Activated naive CD4-positive, alpha-beta T cell treated with anti-CD3 and anti-CD28 coated beads, Interleukin-2, amount 50 U/mL, for 16 hours (primary cell): ENCODE measurements at regions not wholly inside any gene's neighbourhood (a gene's known extent, or its start where the extent isn't known, plus 50 kb on each side); places are given as distances from the start of the nearest gene placed in this dataset.
"Not testable (repeated sequence)": the region's sequence is repeated elsewhere in the genome, so short reads cannot be mapped to it uniquely, and the experiment has no call there.

ENCODE experiments used
- DNase-seq: peaks from one replicate; pipeline ENCODE4 v3.0.0-alpha.2; 2020

DNA sequence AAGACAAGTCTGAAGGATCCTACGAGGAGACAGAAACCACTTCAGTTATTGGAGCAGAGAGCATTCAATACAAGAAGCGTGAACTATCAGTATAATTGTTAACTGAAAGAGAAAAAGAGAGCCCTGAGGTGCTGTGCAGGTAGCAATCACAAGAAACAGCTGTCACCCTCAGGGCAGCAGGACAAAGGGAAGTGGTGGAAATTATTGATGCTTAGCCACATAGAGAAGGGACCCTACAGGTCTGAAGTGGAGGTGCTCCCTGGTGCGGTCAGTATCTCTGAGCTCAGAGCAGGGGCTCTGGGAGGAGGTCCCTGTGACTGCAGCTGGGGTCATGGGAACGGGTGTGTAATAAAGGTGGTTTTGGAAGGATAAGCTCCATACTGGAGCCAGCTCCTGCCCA, 97.8 kb upstream of the KLF6 start:
- DNase-seq = no peak

- DNase-seq = no peak
These were observed 96.6 kb upstream of the KLF6 start for GRCh38 chr10:3881622-3882021.

DNA sequence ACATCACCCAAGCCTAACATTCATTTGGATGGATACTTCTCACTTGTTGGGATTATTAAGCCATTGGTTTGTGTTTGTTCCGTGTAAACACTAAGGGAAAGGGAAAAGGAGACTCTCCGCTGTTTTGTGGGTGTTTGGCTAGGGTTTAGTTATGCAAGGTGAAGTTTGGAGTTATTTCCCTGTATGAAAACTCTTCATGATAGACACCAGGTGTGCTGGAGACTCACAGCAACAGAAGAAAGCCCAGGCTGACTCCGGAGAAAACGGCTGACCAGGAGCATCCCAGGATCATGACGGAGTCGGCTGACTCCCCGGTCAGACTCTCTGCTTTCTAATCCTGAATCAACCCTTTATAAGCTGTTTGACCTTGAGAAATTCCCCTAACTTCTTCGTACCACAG, 94.1 kb upstream of the KLF6 start:
- no peak for DNase-seq

DNA sequence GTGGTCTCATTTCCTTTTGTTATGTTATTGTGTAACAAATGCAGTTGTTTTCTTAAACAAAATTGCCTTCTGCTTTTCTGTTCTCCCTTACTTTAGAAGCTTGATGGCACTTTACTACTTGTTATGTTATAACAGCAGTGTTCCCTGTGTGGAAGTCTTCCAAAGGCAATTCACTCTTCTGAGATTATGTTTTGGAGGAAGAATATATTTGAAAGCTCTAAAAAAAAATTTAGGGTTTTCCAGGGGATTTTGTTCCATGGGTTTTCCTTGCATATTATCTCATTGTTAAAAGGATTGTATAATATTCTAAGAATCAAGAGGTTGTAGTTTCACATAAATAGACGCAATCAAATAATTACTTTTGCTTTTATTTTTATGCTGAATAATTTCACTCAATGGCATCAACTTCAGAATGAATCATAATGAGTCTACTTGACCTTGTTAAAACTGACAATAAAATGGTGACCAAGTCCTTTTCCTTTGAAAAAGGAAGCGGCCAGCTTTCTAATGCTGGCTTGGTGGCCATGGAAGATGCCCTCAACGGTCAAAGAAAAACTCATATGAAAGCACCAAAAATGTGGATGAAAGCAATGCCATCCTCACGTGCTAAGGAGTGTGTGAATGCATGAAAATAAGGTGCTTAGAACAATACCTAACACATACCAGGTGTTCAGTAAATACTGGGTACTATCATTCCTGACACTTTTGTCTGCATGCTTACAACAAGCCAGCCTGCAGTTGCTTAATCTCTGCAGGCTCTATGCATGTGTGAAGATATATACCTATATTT, 92.4 kb upstream of the KLF6 start:
- DNase-seq = no peak

- DNase-seq = no peak
These were observed 91.4 kb upstream of the KLF6 start for GRCh38 chr10:3876350-3876962.

- DNase-seq = no peak
These were observed 90.8 kb upstream of the KLF6 start for GRCh38 chr10:3875842-3876235.

DNA sequence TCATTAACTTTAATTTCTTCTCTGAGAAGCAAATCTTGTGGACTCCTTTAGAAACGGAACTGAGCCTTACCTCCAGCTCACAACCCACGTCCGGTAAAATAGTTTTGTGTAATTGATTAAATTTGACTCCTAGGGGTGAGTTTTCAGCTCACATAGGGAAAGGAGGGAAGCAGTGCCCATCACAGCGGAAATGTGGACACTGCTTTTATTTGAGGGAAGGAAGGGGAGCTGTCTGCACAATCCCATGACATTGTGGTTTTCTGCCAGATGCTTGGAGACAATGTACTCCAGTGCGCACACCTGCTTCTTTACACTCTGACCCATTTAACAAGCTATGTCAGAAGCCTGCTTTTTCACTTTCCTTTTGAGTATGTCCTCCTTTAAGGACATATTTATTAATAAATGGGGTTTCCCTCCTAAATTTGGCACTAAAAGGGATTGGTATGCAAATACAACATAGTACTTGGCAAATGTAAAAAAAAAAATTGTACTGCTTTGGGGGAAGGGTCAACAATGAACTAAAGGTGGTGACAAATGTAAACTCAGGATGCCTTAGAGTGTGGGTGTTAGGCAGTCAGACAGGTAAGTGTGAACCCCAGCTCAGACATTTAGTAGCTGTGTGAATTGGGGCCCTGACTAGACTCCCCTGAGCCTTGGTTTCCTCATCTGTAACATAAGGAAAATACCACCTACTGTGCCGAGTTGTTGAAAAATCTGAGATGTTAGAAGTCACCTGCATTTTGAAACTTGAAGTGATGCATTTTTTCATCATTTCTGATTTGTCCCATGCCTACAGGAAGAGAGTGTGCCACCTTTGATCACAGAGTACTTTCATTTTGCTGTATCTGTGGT, 90.2 kb upstream of the KLF6 start:
- no peak for DNase-seq

- not testable (repeated sequence) for DNase-seq
These were observed 89.6 kb upstream of the KLF6 start for GRCh38 chr10:3874610-3874989.

- DNase-seq = no peak
These were observed 88.9 kb upstream of the KLF6 start for GRCh38 chr10:3873728-3874461.

DNA sequence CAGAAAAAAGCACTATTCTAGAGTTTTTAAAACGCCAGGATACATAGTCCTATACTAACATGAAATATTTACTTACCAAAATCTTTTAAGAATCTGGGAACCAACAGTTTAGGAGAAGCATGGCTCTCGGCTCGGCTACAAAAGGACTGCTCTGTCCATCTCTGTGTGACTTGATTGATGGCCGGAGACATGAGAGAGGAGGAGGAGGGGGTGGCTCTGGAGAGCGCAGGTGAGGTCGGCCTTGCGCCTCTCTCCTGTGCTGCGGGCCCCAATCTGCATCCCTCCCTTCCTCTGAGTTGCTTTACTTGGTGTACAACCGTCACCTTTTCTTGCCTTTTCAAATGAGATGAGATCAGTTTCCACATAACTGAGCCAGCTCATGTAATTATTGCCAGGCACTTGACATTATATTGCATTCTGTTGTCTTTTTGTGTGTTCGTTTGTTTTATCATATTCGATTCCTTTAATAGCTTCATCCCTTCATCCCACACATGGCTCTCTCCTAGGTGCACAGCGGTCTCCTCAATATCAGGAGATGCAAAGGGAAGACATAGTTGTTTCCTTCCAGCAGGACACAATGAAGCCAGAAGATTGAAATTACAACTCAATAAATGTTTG, 87.8 kb upstream of the KLF6 start:
- no peak for DNase-seq

GRCh38 chr10:3871424-3871996, 86.5 kb upstream of the KLF6 start:
- DNase-seq = no peak

- DNase-seq = no peak
These were observed 84.0 kb upstream of the KLF6 start for GRCh38 chr10:3869036-3869435.

GRCh38 chr10:3868271-3868664, 83.3 kb upstream of the KLF6 start:
- DNase-seq = no peak

GRCh38 chr10:3867454-3868270, 82.7 kb upstream of the KLF6 start:
- peak; percentile 42 for DNase-seq

GRCh38 chr10:3866332-3866731, 81.3 kb upstream of the KLF6 start:
- no peak for DNase-seq

- no peak for DNase-seq
These were observed 80.6 kb upstream of the KLF6 start for GRCh38 chr10:3865565-3865964.

- DNase-seq = no peak
These were observed 76.8 kb upstream of the KLF6 start for GRCh38 chr10:3861795-3862194.

DNA sequence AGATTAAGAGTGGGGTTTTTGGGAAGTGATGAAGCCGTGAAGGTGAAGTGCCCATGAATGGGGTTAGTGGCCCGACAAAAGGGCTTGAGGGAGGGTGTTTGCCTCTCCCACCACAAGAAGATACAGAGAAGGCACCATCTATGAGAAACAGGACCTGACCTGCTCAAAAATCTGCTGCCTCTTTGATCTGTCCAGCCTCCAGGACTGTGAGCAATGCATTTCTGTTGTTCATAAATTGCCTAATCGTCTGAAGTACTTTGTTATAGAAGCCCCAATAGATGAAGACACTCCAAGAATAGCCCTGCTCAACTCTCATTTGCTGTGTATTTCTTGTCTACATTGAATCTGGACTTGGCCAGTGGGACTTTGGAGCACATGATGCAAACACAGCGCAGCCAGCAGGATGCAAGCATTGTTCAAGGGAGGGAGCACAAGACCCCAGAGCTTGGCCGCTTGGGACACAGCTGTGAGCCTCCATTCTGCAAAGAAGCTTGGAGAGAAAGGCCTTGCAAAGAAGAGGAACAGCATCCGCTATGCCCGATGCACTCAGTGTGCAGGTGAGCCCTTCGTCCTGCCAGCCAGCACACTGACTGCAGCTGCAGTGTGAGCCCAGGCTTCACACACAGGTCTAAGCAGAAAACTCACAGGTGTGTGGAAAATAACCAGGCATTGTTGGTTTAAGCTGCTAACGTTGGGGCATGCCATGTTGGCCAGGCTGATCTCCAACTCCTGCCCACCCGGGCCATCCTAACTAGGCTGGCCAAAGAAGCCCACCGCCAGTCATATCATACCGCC, 73.2 kb upstream of the KLF6 start:
- no peak for DNase-seq

GRCh38 chr10:3857318-3857717, 72.3 kb upstream of the KLF6 start:
- DNase-seq = no peak

DNA sequence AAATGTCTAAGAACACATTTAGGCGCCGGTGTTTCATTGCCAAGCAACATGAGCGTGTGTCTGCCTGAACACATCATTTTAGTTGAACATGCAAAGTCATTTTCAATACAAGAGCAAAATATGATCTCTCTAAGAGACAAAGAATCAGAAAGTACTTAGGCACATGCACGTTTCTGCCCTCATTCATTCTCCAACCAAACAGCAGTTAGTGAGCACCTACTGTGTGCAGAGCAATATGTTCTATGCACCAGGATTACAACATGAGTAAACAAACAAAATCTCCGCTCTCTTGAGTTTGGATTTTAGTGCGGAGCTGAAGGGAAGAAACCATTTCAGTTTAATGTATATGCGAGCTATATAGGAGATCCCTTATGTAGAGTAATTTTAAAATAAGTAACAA, 71.6 kb upstream of the KLF6 start:
- DNase-seq = no peak
